ENCODE measurements at regions not wholly inside any gene's neighbourhood (a gene's known extent, or its start where the extent isn't known, plus 50 kb on each side); places are given as distances from the start of the nearest gene placed in this dataset.

GRCh38 chr5:24747327-24747726 lies 102.5 kb upstream of the CDH10 start:
- DNase-seq (no peak), ATAC-seq (no peak)
- intact Hi-C loops (cut with DNase I), result no loop called here
- no peaks in the 10 kb centered on the region for H3K4me1 ChIP-seq
- no peak overlapping the region for H3K27ac ChIP-seq
- TF ChIP-seq CTCF (IDR thresholded peaks at IDR 0.05), result no peak
- no peaks in the 10 kb centered on the region for H3K9me3 ChIP-seq
- no peaks in the 10 kb centered on the region for H3K27me3 ChIP-seq
- no peaks in the 10 kb centered on the region for H3K36me3 ChIP-seq
- no peak overlapping the region for H3K4me3 ChIP-seq

DNA sequence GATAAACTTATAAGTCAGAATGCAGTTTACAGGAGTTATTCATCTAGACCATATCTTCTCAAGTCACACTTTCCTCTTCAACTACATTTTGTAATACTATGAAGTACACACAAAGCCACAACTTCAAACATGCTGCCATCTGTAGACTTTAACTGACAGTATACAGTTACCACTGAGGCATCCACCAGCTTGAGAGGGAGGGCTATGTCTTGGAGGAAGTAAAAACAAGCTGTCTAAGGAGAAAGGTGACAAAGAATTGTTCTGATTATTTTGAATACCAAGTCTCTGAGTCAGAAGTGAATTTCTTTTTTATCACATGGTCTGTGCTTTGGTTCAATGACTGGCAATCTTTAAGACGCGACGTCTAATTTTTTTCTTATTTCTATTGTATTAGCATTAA lies 97.6 kb upstream of the CDH10 start:
- Histone ChIP-seq H3K27me3 (no peaks in the 10 kb centered on the region), H3K9me3 (no peaks in the 10 kb centered on the region), H3K4me3 (no peak overlapping the region), H3K4me1 (no peaks in the 10 kb centered on the region), H3K27ac (no peak overlapping the region), H3K36me3 (no peaks in the 10 kb centered on the region)
- DNase-seq (no peak), ATAC-seq (no peak)
- TF ChIP-seq CTCF (IDR thresholded peaks at IDR 0.05), result no peak
- intact Hi-C loops (cut with DNase I), result no loop called here

GRCh38 chr5:24737163-24737562 lies 92.4 kb upstream of the CDH10 start:
- intact Hi-C loops (cut with DNase I), result no loop called here
- Histone ChIP-seq H3K27ac (no peak overlapping the region), H3K4me1 (no peaks in the 10 kb centered on the region), H3K4me3 (no peak overlapping the region), H3K27me3 (no peaks in the 10 kb centered on the region), H3K9me3 (no peaks in the 10 kb centered on the region), H3K36me3 (no peaks in the 10 kb centered on the region)
- ATAC-seq (no peak), DNase-seq (no peak)
- no peak for TF ChIP-seq CTCF (IDR thresholded peaks at IDR 0.05)

DNA sequence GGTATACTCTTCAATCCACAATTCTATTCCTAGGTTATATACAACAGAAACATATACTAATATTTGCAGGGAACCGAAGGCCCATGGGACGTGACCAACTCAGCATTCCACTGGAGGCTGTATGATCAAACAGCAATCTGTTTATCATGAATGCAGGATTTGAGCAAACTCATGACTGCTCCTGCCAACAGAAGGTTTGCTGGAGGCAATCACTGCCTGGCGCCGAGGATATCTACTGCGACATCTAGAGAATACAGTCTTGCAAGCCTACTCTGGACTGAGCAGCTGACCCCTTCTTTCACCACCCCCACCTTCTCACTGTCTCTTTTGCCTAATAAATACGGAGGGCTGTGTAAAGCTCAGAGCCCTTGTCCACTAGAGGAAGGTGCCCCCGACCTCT lies 90.5 kb upstream of the CDH10 start:
- ATAC-seq (no peak), DNase-seq (no peak)
- intact Hi-C loops (cut with DNase I), result no loop called here
- TF ChIP-seq CTCF (IDR thresholded peaks at IDR 0.05), result no peak
- Histone ChIP-seq H3K27me3 (no peaks in the 10 kb centered on the region), H3K36me3 (no peaks in the 10 kb centered on the region), H3K4me3 (no peak overlapping the region), H3K27ac (no peak overlapping the region), H3K9me3 (no peaks in the 10 kb centered on the region), H3K4me1 (no peaks in the 10 kb centered on the region)

GRCh38 chr5:24732184-24732583 lies 87.4 kb upstream of the CDH10 start:
- Histone ChIP-seq H3K36me3 (no peaks in the 10 kb centered on the region), H3K27me3 (no peaks in the 10 kb centered on the region), H3K4me3 (no peak overlapping the region), H3K4me1 (no peaks in the 10 kb centered on the region), H3K9me3 (peaks cover 0 to 2% of the 10 kb centered on the region in 2 donors), H3K27ac (no peak overlapping the region)
- ATAC-seq (no peak), DNase-seq (no peak)
- intact Hi-C loops (cut with DNase I), result no loop called here
- TF ChIP-seq CTCF (IDR thresholded peaks at IDR 0.05), result no peak

Measured in left lung (tissue), 4 donors.